Nucleus accumbens (tissue), 56 donors: ENCODE measurements at regions not wholly inside any gene's neighbourhood (a gene's known extent, or its start where the extent isn't known, plus 50 kb on each side); places are given as distances from the start of the nearest gene placed in this dataset.
"Not testable (repeated sequence)": the region's sequence is repeated elsewhere in the genome, so short reads cannot be mapped to it uniquely, and the experiment has no call there.

Source experiments
- DNase-seq, 56 donors: peaks; one replicate each; lab custom pipeline; 2025; lab: John Stamatoyannopoulos, UW

GRCh38 chr19:31832176-31832548 is 482.9 kb upstream of the TSHZ3 start:
- no peak for DNase-seq

DNA sequence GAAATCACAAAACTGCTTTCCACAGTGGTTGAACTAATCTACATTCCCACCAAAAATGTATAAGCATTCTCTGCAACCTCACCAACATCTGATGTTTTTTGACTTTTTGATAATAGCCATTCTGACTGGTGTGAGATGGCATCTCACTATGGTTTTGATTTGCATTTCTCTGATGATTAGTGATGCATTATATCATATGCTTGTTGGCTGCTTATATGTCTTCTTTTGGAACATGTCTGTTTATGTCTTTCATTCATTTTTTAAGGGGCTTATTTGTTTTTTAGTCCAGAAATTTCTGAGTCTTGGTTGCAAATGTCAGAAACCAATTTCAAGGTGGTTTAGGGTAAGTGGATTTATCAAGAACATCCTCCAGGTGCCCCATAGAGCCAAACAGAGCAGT is 484.8 kb upstream of the TSHZ3 start:
- DNase-seq = no peak

DNA sequence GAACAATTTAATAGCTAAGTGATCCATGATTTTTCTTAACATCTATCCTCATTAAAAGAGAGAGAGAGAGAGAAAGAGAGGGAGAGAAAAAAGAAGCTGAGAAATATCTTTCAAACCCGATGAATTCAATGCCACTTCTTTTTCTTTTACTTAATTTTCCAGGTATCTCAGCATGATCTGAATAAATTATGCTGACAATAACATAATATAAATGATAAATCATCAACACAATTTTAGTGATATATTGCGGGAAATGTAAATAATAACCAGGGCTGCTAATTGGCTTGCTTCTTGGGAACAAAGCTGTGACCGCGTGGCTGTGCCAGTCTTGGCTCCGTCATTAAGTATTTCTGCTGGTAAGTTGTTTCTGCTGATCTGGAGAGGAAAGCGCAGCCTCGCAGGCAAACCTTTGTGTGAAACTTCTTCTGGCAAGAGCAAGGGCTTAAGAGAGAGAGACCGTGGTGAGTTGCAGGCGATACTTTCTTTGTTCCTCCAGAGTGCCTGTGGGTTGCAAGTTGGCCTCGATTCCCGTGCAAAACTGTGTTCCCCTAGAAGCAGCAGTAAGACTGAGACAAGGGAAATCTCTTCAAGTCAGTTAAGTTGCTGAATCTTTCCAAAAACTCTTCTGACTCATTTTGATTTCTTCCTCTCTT is 489.1 kb upstream of the TSHZ3 start:
- peak in 11 of 56 donors; percentile 0 to 43 (median 15) for DNase-seq

- DNase-seq = no peak
Observed at GRCh38 chr19:31840371-31840770, 491.1 kb upstream of the TSHZ3 start.

DNA sequence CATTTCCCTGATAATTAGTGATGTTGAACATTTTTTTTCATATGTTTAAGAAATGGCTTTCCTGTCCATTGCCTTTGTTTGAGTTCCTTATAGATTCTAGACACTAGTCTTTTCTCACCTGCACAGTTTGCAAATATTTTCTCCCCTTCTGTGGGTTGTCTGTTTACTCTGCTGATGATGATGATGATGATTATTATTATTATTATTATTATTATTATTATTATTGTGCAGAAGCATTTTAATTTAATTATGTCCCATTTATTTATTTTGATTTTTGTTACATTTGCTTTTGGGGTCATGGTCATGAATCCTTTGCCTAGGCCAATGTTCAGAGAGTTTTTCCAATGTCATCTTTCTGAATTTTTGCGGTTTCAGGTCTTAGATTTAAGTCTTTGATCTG is 492.5 kb upstream of the TSHZ3 start:
- DNase-seq = no peak

GRCh38 chr19:31863122-31863521 is 482.3 kb upstream of the ZNF507 start:
- DNase-seq = no peak

DNA sequence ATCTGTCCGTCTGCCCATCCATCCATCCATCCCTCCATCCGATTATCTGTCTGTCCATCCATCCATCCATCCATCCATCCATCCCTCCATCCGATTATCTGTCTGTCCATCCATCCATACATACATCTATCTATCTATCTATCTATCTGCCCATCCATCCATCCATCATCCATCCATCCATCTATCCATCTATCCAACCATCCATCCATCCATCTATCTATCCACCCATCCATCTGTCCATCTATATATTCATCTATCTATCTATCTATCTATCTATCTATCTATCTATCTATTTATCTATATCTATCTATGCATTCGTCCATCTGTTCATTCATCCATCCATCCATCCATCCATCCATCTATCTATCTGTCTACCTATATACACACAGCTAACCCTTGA is 471.1 kb upstream of the ZNF507 start:
- no peak for DNase-seq

GRCh38 chr19:31875591-31875990 is 469.8 kb upstream of the ZNF507 start:
- no peak for DNase-seq

- DNase-seq = no peak
Observed at GRCh38 chr19:31880283-31880682, 465.1 kb upstream of the ZNF507 start.

DNA sequence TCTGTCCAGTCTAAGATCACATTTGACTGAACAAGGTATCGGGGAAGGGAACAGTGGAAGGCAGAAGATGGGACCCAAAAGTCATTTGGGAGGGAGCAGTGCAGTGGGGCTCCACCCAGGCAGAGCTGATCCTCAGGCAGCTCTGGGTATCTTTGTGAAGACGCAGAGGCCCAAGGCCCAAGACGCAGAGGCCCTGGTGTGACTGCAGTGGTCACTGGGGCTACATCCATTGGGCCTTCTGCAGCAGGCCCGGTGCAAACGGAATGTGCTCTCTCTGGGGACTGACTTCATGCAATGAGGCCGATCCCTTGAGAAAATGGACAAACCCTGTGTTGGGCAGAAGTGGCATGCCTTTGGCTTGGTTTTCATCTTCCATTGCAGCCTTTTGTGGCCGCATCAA is 463.4 kb upstream of the ZNF507 start:
- no peak for DNase-seq

DNA sequence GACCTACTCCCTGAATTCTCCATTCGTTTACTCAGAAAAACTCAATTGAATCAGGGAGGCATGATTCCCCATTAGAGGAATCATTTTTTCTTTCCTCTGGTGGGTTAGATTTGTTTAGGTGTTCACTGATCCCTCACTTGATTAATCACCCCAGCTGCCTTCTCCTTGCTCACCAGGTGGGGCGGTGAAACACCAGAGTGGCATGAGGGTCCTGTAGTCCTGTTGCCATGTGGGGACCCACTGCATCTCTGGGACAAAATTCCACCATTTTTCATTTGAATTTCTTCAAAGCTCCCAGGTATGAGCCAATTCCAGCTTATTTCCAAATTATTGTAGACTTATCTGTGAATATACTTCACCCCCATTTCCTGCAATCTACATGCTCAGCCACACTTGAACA is 462.7 kb upstream of the ZNF507 start:
- DNase-seq = no peak

DNA sequence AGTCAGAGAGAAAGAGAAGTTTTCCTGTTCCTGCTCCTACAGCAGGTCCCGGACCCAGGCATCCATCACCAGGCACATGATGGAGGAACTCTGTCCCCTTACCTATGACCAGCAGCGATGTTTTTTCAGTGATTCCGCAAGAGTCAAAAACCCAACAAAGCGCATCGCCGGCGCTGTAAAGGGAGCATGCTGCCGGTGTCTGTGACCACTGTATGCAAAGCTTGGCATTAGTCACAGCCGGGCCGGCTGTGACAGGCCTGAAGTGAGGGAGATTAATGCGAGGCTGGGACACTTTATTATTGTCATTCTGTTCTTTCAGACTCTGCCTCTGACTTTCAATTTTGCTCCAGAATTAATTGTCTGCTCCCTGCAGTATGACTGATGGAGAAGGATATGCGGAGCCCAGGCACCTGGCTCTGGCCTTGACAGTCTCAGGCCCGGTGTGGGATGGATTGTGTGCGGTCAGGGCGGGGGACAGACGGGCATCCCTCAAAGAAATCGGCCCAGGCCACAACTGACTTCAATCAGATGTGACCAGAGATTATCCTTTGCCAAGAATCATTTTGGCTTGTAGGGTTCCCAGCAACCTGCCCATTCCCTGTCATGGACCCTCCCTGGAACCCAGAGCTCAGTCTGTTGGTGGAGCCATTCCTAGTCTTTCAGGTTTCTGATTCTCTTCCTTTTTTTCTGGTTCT is 462.0 kb upstream of the ZNF507 start:
- DNase-seq = no peak

DNA sequence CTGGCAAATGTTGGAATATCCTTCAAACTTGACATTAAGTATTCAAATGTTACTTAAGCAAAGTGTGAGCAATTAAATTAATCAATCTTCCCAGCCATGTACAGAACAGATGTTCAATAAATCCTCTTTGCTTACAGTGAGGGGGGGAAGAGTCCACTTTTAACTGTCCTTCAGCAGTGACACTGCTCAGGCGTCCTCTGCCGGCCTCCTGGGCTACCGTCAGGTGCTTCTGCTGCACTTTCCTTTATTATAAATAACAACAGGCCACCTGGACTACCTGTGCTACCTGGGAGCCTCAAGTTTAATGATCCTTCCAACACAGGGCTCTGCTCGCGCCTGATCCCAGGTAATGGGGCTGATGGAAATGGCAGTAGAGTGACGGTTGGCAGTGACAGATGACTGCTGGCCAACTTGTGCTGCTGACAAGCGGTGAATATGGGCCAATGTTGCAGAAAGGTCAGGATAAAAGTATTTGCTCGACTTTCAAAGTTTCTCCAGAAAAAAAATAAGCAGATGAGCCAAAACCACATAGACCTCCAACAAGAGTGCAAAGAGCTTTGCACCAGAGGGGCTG is 460.0 kb upstream of the ZNF507 start:
- DNase-seq = no peak

- DNase-seq = no peak
Observed at GRCh38 chr19:31890230-31890629, 455.2 kb upstream of the ZNF507 start.

GRCh38 chr19:31892060-31892459 is 453.4 kb upstream of the ZNF507 start:
- no peak for DNase-seq

DNA sequence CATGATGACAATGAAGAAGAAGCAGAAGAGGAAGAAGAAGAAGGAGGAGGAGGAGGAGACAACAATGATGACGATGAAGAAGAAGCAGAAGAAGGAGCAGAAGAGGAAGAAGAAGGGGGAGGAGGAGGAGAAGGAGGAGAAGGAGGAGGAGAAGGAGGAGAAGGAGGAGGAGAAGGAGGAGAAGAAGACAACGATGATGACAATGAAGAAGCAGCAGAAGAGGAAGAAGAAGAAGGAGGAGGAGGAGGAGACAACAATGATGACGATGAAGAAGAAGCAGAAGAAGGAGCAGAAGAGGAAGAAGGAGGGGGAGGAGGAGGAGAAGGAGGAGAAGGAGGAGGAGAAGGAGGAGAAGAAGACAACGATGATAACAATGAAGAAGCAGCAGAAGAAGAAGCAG is 451.9 kb upstream of the ZNF507 start:
- DNase-seq = not testable (repeated sequence)

DNA sequence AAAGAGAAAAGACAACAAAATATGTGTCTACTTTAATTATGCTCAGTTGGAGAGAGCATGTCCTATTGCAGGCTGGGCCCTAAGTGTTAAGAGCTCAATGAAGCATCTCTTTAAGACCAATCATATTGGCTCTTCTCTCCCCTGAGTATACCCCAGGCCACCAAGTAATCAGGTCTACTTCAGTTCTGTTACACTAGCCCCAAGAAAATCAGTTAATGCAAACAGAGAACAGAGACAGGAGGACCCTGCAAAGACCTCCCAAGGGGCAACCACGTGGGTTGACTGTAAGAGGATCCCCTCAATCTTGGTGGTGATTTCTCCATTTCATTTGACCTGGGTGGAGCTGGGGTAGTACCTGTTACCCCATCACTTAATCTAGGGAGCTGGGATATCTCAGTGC is 451.0 kb upstream of the ZNF507 start:
- no peak for DNase-seq

- DNase-seq = no peak
Observed at GRCh38 chr19:31897292-31897691, 448.1 kb upstream of the ZNF507 start.

DNA sequence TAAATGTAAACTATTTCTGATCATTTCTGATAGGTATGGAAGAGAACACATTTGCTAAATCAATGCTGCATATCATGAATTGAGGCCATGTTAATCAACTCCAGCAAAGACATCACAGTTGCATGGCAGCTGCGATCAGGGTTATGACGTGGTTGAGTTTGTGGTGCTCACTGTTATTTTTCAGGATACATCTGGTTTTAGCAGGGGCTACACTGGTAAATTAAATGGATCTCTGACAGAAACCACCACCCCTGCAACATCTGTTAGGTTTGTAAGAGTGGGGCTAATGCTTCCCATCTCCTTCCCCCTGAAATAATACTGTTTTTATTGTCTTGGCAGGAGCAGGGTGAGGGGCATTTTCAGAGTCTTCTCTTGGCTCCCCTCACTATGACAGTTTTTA is 444.4 kb upstream of the ZNF507 start:
- DNase-seq = no peak

GRCh38 chr19:31902821-31903220 is 442.6 kb upstream of the ZNF507 start:
- no peak for DNase-seq

DNA sequence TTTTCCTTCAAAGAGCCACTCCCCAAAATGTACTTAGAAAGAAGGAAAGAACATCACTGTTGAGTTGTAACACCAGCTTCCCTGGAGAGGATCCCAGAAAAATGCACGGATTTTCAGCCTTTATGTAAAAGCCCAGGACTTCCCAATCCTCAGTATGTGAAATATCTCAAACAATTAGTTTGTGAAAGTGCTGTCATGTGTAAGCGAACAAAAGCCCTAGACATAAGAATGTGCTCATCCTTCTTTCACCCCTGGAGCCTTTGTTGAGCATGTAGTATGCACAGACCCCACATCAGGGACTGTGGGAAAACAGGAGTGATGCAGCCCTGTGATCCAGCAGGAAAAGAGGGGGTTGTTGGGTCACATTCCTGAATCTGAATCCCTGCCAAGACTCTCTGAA is 441.4 kb upstream of the ZNF507 start:
- DNase-seq = no peak
